HepG2 (cell line): ENCODE measurements at regions not wholly inside any gene's neighbourhood (a gene's known extent, or its start where the extent isn't known, plus 50 kb on each side); places are given as distances from the start of the nearest gene placed in this dataset.

Source experiments
- TAF1 ChIP-seq: sonication (generic); formaldehyde crosslinking; IDR thresholded peaks from 2 replicates; pipeline ENCODE4 v1.4.0; 2020; ENCODE audit warnings: missing genetic modification reagents
- ZNF274 ChIP-seq: sonication (generic); formaldehyde crosslinking; IDR thresholded peaks from 2 replicates; pipeline ENCODE4 v1.5.1; 2020; ENCODE audit warnings: mild to moderate bottlenecking, missing genetic modification reagents

DNA sequence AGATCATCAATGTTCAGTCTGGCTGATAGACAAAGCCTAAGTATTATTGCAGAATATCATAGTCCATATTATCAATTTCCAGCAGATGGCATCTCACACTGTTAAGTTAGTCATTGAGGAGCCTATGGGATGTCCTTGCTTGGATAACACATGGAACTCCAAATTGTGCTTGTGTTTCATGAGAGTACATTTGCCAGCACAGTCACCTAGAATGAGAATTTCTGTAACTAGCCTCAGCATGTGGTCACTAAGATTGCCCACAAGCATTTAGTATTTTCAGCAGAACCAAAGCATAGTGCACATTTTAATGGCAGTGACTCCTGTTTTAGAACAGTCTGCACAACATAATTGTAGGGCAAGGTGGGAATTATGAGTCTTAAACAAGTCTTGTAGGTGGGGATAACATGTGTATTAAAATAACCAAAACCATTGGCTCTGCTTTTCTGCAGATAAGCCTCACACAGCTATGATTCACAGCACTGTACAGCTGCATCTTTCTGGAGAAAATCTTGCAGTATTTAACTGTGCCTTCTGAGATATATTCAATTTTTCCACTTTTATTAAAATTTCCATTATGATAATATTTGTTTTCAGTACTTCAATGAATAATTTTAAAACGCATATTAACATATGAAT is 882.8 kb upstream of the SOX9 start:
- TF ChIP-seq ZNF274 (no peak), TAF1 (no peak)
